KMS-11 (cell line): ENCODE measurements at regions not wholly inside any gene's neighbourhood (a gene's known extent, or its start where the extent isn't known, plus 50 kb on each side); places are given as distances from the start of the nearest gene placed in this dataset.

Source experiments
- H2AFZ ChIP-seq: fragments of 200-600 bp; sonication (generic); 2 replicates; pipeline ENCODE4 v1.6.1; 2016; ENCODE audit warnings: antibody characterized with exemption, mixed run types, low read depth
- H3K27ac ChIP-seq: fragments of 200-600 bp; sonication (generic); 2 replicates; pipeline ENCODE4 v1.6.1; 2016; ENCODE audit warnings: mild to moderate bottlenecking, mixed run types
- H3K27me3 ChIP-seq: fragments of 200-600 bp; sonication (generic); 2 replicates; pipeline ENCODE4 v1.6.1; 2017; ENCODE audit warnings: mild to moderate bottlenecking, low read depth, mixed run types, moderate library complexity; ENCODE audit not compliant: insufficient read depth
- H3K36me3 ChIP-seq: fragments of 200-600 bp; sonication (generic); 2 replicates; pipeline ENCODE4 v1.6.1; 2017; ENCODE audit warnings: mild to moderate bottlenecking, mixed run types; ENCODE audit not compliant: insufficient read depth
- H3K4me1 ChIP-seq: fragments of 200-600 bp; sonication (generic); 2 replicates; pipeline ENCODE4 v1.6.1; 2016; ENCODE audit warnings: mild to moderate bottlenecking, low read depth, mixed run types; ENCODE audit not compliant: poor library complexity, severe bottlenecking
- H3K4me2 ChIP-seq: fragments of 200-600 bp; sonication (generic); 2 replicates; pipeline ENCODE4 v1.7.0; 2016; ENCODE audit warnings: mild to moderate bottlenecking, mixed run types
- H3K4me3 ChIP-seq: fragments of 200-600 bp; sonication (generic); IDR thresholded peaks from 2 replicates; pipeline ENCODE4 v1.6.1; 2017; ENCODE audit warnings: low read depth, low read length, mixed read lengths; ENCODE audit not compliant: insufficient read depth
- H3K79me2 ChIP-seq: fragments of 200-600 bp; sonication (generic); 2 replicates; pipeline ENCODE4 v1.6.1; 2016; ENCODE audit warnings: low read depth, mixed run types; ENCODE audit not compliant: insufficient read depth
- H3K9ac ChIP-seq: fragments of 200-600 bp; sonication (generic); 2 replicates; pipeline ENCODE4 v1.6.1; 2016; ENCODE audit warnings: mild to moderate bottlenecking, mixed run types
- H4K20me1 ChIP-seq: fragments of 200-600 bp; sonication (generic); 2 replicates; pipeline ENCODE4 v1.6.1; 2016; ENCODE audit warnings: mild to moderate bottlenecking, mixed run types; ENCODE audit not compliant: insufficient read depth
- TF ChIP-seq, protein P1 (sequence below): fragments of 200-600 bp; sonication (generic); conservative IDR thresholded peaks from 2 replicates; pipeline ENCODE4 v1.6.1; 2017; ENCODE audit warnings: low read depth, mild to moderate bottlenecking, antibody characterized with exemption, low read length, moderate library complexity, mixed read lengths

DNA sequence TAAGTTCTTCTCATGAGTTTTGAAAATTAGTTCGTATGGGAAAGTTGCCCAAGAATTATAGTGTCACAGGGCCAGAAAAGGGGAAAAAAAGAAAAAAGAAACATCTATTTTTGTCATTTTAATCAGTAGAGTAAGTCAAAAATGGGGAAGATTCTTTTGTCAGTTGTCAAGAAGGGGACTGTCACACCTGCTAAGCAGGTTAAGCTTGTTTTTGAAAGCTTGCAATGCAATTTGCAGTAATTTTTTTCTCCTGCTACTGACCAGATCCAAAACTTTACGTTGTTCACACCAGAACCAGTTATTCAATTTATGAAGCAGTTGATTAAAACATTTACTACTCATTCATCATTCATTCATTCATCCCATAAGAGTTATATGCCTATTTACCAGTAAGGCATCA lies 171.4 kb downstream of the SOX4 start:
- Histone ChIP-seq H3K36me3 (no peaks in the 10 kb centered on the region), H3K27ac (no peak overlapping the region), H2AFZ (no peak overlapping the region), H3K4me3 (no peak overlapping the region), H4K20me1 (no peaks in the 10 kb centered on the region), H3K4me1 (no peaks in the 10 kb centered on the region), H3K27me3 (no peaks in the 10 kb centered on the region), H3K9ac (no peak overlapping the region), H3K4me2 (no peak overlapping the region), H3K79me2 (no peaks in the 10 kb centered on the region)
- TF ChIP-seq, protein P1, sequence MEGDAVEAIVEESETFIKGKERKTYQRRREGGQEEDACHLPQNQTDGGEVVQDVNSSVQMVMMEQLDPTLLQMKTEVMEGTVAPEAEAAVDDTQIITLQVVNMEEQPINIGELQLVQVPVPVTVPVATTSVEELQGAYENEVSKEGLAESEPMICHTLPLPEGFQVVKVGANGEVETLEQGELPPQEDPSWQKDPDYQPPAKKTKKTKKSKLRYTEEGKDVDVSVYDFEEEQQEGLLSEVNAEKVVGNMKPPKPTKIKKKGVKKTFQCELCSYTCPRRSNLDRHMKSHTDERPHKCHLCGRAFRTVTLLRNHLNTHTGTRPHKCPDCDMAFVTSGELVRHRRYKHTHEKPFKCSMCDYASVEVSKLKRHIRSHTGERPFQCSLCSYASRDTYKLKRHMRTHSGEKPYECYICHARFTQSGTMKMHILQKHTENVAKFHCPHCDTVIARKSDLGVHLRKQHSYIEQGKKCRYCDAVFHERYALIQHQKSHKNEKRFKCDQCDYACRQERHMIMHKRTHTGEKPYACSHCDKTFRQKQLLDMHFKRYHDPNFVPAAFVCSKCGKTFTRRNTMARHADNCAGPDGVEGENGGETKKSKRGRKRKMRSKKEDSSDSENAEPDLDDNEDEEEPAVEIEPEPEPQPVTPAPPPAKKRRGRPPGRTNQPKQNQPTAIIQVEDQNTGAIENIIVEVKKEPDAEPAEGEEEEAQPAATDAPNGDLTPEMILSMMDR = no peak

DNA sequence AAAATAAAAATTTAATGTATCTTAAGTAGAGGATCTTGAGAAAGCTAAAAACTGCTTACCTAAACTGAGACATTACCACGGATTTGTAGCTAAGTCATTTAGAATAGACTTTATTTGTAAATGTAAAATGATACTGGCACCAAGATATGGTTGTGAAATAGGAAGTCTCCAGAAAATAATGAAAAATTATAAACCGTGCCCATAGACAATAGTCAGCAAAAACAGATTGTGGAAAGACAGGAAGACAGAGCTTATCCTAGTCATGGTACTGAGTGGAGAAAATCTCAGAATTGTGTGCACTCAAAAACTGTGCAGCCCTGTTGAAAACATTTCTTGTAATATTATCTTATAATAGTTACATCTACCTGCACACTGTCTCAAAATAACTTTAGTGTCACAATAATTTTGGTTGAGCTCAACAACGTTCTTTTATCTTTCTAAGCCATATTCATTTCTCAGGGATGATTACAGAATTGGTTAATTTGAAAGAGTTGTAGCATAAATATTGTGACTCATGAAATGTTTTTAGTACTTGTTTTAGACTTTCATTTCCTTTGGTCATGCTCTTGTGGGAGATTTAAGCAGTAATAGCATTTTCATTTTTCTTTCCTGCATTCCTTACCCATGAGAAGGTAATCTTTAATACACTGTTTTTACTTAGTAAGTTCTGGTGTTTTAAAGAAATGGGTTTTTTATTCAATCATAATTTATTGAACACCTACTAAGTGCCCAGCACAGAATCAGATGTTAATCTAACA lies 174.5 kb downstream of the SOX4 start:
- Histone ChIP-seq H3K27ac (no peak overlapping the region), H3K79me2 (no peaks in the 10 kb centered on the region), H3K36me3 (no peaks in the 10 kb centered on the region), H3K4me3 (no peak overlapping the region), H3K9ac (no peak overlapping the region), H4K20me1 (no peaks in the 10 kb centered on the region), H3K4me1 (no peaks in the 10 kb centered on the region), H2AFZ (no peak overlapping the region), H3K4me2 (no peak overlapping the region), H3K27me3 (no peaks in the 10 kb centered on the region)
- TF ChIP-seq, protein P1 = no peak

DNA sequence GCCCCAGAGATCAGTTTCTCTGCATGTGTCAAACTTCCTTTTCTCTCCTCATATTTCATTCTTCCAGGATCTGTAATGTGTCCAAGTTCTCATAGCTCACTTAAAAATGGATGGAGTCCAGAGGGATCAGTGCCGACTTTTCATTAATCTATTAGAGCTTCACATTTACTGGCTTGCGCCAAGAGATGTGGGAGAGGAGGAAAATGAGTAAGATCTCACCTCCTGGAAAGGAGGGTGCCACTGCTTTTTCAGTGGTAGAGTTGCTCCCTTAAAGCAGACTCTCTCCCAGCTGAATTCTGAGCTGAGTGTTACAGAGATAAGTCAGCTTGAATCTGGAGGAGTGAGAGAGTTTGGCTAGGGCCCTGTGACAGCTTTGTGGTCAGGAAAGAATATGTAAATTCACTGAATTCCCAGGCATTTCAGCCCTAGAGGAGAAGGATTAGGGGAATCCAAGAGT lies 175.9 kb downstream of the SOX4 start:
- no peaks in the 10 kb centered on the region for H3K36me3 ChIP-seq
- H3K4me2 ChIP-seq = no peak overlapping the region
- no peak overlapping the region for H3K27ac ChIP-seq
- H3K4me3 ChIP-seq = no peak overlapping the region
- no peaks in the 10 kb centered on the region for H3K4me1 ChIP-seq
- H3K27me3 ChIP-seq = no peaks in the 10 kb centered on the region
- no peak overlapping the region for H2AFZ ChIP-seq
- TF ChIP-seq, protein P1 = no peak
- H3K79me2 ChIP-seq = no peaks in the 10 kb centered on the region
- H4K20me1 ChIP-seq = no peaks in the 10 kb centered on the region
- H3K9ac ChIP-seq = no peak overlapping the region

DNA sequence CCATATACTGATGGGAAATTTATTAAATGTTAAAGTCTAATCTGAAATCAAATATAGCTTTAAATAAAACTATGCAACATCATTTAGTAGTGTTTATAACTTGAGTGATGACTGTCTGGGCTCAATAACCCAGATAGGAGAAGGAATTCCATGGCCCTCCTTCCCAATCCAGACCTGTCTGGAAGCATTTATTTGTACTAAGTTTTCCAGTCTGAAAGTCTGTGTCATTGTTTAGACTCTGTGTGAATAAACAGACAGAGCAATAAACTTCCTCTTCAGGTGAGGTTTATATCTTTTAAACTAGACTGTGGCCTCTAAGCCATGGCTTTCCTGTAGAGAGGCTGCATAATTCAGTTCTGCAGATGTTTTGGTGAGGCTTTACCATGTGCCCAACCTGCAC lies 176.4 kb downstream of the SOX4 start:
- TF ChIP-seq, protein P1 = no peak
- H2AFZ ChIP-seq = no peak overlapping the region
- no peaks in the 10 kb centered on the region for H3K79me2 ChIP-seq
- H3K4me2 ChIP-seq = no peak overlapping the region
- no peaks in the 10 kb centered on the region for H4K20me1 ChIP-seq
- no peaks in the 10 kb centered on the region for H3K27me3 ChIP-seq
- no peak overlapping the region for H3K9ac ChIP-seq
- H3K27ac ChIP-seq = no peak overlapping the region
- H3K4me3 ChIP-seq = no peak overlapping the region
- no peaks in the 10 kb centered on the region for H3K36me3 ChIP-seq
- no peaks in the 10 kb centered on the region for H3K4me1 ChIP-seq
